ENCODE measurements at regions not wholly inside any gene's neighbourhood (a gene's known extent, or its start where the extent isn't known, plus 50 kb on each side); places are given as distances from the start of the nearest gene placed in this dataset.

DNA sequence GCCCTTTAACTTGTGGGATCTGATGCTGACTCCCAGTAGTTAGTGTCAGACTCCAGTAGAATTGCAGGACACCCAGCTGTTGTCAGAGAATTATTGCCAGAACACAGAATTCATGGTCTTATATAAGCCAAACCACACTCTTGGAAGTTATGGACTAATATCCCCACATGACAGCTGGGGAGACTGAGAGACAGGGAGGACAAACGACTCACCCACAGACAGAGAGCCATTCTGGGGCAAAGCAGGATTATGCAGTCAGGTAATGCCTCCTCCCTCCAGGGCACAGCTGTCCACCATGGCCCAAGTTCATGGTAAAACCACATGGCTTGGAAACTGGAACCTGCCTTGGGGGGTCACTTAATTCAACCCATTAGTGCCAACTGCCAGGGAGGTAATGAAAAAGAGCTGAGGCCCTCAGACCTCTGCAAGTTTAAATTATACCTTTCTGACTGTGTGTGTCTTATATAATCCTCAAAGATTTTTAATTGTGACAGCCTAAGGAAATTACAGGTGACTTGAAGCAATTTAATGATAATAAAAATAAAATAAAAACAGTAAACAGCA, 299.5 kb downstream of the BUD13 start:
- DNase-seq (ENCODE audit: low read depth in 2 of 2) = no peak

DNA sequence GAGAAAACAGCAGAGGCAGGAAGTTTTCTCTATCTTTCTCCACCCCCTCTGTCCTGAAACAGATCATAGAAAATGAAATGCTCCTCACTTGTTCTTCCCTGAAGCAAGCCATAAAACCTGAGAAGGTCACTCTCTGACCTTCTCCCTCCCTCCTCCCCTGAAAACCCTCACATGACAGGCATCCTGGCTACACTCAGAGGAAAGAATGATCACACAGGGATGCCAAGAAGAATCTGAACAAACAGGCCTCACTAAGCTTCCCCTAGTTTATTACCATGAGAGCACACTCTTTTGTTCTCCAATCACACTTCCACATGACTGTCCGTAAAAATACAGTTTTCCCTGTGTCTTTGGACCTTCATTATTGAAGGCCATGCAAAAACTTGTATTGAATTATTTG, 300.1 kb downstream of the BUD13 start:
- no peak for DNase-seq (ENCODE audit: low read depth in 2 of 2)

DNA sequence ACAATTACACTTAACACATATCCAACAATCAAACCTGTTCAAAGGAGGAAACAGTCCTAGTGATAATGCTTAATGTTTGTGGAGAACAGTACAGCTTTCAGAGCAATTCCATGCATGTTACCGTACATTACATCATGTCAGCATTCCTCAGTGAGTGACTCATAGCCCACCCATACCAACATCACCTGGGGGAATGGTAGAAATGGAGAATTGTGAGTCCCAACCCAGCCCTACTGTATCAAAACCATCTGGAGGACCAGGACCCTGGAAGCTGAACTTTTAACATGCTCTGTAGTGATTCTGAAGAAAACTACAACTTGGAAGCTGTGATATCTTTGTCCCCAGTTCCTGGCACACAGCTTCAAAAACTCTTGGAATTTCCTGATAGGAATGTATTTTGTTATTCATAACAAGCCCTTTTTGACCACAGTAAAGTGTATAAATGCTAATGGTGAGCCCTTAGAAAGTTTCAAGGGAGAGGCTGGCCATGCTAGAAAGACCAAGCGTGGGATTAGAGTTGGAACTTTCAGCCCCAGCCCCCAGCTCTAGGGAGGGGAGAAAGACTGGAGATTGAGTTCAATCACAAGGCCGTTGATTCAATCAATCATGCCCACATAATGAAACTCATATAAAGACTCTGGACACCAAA, 301.1 kb downstream of the BUD13 start:
- DNase-seq (ENCODE audit: low read depth in 2 of 2) = no peak

DNA sequence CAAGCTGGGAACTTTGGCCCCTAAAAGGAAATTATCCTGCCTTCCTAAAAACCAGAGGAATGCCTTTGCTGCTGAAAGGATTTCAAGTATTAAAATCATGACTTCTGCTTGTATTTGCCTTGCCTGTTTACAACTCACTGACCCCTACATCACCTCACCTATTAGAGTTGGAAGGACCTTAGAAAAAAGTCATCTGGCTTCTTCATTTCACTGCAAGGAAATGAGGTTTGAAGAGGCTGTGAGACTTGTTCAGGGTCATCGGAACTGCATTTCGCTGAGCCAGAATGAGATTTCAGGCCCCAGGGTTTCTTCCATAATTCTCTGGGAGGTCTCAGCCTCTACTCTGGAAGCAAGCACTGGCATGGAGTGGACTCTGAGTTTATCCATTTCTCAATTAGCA, 304.1 kb downstream of the BUD13 start:
- no peak for DNase-seq (ENCODE audit: low read depth in 2 of 2)

DNA sequence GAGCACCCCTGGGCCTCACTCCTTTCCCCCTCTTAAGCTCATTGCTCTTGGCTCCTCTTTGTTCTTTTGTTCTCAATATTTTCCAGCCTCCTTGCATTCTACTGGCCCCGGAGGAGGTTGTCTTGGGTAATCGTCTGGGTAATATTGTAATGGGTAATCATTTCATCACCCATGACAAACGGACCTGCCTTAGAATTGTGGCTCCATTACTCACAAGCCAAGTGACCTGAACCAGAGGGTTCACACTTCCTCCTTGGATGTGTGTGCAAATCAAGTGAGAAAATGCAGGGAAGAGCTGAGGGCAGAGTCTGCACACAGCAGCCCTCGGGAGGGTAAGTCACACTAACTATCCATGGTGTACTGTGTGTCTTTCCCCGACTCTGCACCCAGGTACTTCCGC, 305.0 kb downstream of the BUD13 start:
- no peak for DNase-seq (ENCODE audit: low read depth in 2 of 2)

DNA sequence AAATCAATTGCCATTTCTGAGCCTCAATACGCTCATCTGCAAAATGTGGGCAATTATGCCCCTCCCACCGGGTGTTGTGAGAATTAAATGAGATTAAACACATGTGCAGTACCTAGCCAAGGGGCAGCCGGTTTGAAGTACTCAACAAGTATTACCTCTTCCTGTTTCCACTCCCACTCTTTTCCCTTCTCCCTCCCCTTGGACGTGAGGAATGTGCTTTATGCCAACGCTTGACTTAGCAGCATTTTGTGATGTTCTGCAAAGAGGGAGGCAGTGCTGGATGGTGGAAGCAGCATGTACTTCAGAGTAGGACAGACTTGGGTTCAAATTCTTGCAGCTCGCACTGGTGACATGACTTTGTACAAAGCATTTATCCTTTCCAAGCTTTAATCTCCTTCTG, 306.0 kb downstream of the BUD13 start:
- DNase-seq (ENCODE audit: low read depth in 2 of 2) = no peak

DNA sequence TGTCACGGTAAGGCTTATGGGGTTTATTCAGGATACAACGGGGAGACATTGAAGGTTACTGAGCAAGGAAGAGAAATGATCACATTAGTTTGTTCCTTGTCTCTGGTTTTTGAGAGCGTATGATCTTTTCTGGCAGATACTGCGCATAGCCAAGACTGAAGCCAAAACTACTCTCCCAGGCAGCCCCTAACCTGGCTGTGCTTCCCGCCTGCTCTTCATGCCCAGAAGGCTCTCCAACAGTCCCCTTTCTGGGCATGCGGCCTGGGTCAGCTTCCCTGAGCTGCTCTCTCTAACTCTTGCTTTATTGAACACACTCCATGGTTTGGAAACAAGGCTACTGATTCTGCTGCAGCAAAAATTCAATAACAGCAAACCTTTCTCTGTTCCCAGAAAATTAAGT, 306.6 kb downstream of the BUD13 start:
- DNase-seq (ENCODE audit: low read depth in 2 of 2) = no peak

DNA sequence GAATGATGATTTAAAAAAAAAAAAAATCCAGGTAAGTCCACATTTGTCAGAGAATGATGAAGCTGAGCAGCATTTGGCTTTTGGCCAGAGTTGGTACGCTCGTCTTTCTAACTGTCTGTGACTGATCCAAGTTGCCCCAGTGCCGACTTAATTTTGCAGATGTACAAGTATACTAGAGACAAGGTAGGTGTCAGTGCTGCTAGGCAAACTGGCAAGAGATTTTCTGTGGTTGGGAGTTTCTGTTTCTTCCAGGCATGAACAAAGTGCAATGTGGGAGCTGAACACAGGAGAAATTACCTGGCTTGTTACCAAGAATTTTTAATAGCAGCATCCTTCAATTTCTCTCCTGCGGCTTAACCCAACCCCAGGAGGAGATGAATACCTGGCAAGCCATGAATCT, 307.7 kb downstream of the BUD13 start:
- DNase-seq (ENCODE audit: low read depth in 2 of 2) = no peak

DNA sequence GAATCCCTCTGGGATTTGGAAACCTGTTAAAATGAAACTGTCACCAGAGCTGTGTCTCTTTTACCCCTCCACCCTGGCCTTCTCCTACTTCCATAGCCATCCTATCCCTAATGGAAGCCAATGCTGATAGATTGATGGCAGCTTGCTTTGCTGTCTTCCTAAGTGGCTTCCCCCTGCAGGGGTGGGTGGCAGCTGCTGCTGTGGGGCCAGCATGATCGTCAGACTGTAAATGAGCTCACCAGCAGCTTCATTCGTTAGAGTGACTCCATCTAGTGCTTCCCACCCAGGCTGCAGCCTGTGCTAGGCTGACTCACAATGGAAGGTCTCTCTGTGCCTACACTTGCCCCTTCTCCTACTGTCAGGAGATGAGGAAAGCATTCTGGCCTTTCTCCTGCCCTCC, 311.0 kb downstream of the BUD13 start:
- no peak for DNase-seq (ENCODE audit: low read depth in 2 of 2)

DNA sequence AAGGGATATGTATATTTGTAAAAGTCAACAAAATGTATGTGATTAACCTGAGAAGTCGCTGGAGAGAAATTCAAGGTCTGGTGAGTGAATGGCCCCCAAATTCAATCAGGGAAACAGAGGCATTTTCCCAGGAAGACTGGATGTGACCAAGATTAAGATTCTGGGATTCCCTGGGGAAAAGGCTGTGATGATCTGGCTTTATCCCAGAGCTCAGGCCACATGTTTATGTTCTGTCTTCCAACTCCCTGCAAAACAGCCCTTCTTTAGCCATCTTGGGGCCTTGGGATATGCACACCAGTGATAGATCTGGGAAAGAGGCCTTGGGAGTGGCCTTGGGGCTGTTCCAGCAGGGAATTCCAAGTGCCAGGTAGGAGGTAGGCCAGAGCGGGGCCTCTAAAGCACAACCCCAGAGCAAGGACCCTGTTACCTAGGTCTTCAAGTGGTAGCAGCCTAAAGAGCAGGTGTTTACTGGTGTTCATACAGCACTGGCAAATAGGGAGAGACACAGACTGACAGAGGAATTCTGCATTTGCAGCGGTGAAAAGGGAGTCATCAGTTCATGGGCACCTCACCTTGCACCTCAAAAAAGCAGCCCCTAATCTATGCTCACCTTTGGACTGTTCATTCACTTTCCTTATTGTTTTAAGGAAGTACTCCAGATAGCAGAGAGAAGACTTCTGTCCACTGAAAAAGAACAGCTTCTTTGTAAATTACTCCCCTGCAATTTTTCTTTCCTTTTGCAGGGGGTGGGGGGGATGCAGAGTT, 312.4 kb downstream of the BUD13 start:
- DNase-seq (ENCODE audit: low read depth in 2 of 2) = no peak

DNA sequence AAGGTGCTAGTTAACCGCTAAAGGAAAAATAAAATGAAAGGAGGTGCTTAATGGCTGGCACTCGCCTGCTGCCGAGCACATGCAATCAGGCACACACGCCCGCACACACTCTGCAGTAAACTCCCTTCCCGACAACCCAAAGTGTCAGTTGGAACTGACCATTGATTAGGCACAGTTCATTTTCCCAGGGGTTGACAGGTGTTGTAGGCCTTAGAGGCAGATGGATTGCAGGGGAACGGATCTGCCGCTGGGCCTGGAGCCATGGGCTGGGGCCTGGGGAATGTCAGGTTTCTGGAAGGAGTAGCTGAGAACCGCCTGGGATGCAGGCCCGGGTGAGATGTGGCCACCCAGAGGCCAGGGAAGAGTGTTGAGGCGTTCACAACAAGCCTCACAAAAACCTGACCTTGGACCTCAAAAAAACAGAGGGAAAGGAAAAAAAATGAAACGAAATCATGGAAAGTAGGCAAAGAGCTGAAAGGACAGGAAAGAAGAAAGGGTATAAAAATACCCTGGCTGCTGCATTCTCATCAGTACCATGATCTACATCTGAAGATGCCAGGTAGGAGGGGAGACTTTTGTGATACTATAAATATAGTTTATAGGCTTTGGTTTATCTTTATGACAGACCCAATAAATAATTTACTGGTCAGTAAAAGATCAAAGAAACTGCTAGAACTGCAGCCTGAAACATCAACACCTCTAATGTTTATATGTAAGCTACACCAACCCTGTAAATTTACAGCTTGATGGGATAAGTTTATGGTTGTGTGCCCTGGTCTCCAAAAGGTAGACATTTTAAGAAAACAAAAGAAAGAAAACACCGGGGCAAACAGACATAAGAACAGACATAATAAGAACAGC, 313.4 kb downstream of the BUD13 start:
- DNase-seq (ENCODE audit: low read depth in 2 of 2) = no peak

DNA sequence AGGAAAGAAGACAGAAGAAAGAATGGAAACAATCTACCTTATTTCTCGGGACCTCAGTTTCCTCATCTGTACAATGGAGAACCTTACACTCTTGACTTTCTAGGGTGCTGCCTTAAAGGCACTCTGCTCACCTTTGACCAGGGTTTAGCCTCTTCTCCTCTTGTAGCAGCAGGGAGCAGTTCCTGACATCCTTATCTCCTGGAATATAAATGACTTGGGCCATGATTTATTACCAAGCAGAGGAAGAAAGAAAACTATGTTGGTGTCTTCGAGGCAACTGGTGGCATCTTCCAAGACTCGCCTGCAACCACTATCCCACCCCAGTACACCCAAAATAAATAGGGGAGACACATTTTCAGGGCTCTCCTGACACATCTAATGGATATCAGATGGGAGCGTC, 314.2 kb downstream of the BUD13 start:
- DNase-seq (ENCODE audit: low read depth in 2 of 2) = no peak

DNA sequence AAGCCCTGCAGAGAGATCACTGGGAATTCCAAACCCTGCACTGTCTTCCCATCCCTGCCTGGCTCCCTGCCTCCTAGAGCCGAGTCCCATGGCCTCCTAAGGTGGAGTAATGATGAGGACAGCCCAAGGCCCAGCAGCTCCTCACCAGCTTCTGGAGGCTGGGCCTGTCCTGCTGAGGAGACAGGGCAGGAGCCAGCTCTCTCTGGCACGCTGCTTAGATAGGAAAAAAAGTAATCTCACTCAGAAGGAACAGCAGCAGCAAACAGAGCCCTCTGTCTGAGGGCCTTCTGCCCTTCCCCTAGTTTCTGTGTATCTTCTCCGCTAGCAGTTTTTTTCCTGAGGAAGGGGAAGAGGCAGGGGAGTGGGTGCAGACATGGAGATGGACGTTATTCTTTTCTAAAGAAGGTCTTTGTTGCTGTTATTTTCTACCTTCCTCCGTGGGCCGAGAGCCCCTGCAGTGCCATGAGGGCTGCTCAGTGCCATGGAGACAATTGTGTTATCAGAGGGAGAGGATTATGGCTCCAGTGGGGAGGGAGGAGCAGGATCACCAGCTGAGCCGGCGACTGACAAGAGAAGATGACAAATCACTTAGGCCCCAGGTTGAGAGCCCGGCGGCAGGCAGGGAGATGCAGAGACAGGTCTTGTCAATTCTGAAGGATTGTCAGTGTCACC, 315.3 kb downstream of the BUD13 start:
- no peak for DNase-seq (ENCODE audit: low read depth in 2 of 2)

DNA sequence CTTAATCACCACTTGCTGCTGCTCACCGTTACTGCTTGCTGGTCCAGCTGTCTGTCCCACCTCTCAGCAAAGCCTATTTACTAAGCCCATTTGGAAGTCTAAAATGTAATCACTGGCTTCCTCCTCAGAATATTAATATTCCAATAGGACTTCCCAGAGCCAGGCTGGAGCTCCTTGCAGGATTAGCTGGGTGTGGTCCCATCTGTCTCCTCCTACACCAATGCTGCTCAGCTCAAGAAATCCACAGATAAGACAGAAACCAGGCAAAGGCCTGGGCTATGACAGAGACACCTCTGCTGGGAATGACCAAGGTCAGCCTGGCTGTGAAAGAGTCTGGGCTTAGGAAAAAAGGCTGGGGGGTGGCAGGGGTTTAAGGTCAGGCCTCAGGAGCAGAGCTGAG, 317.8 kb downstream of the BUD13 start:
- no peak for DNase-seq (ENCODE audit: low read depth in 2 of 2)

DNA sequence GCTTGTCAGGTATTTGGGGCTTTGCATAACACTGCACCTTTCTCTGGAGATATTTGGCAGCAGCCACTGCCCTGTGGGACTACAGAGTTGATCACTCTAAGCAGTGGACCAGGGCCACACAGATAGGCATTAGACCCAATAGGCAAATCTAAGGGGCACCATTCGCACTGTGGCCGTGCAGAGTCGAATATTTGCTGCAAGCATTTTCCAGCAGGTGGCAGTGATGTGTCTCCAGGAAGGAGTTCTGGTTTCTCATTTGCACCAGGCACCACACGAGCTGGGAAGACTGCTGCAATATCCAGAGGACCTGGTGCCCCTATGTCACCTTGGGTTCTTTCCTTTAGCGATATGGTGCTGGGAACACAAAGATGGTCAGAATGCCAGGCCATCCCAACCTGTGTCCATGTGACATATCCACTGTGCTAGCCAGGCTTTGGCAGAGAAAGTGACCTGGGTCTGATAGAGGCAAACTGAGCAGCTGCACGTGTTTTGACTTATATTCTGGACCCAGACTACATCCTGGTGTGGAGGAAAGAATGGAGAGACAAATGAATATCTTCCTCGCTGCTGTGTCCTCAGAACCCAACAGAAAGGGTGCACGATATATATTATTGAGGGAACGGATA, 318.7 kb downstream of the BUD13 start:
- no peak for DNase-seq (ENCODE audit: low read depth in 2 of 2)

DNA sequence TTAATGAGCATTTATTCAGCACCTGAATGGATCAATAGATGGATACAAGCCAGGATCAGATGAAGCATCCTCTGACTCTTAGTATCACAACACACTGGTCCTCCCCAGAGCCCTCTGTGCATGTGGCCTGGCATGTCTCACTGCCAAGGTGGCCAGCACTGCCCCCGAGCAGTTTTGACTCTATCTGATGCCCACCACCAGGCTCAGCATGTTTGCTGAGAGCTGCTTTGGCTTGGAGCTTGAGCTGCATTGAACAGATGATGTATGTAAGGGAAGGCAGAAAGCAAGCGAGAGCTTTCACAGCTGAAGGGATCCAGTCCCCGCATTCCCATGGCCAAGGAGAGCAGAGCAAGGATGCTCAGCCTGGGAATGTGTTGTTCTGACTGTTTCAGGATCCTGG, 320.3 kb downstream of the BUD13 start:
- no peak for DNase-seq (ENCODE audit: low read depth in 2 of 2)

DNA sequence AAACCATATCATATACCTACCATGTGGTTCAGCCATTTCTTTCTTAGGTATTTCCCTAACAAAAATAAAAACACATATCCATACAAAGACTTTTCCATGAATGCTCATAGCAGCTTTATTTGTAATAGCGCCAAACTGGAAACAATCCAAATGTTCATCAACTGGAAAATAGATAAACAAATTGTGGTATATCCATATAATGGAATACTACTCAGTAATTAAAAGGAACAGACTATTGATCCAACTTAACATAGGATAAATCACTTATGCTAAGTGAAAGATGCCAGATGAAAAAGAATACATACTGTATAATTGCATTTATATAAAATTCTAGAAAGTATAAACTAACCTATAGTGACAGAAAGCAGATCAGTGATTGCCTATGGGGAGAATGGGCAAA, 323.3 kb downstream of the BUD13 start:
- no peak for DNase-seq (ENCODE audit: low read depth in 2 of 2)

DNA sequence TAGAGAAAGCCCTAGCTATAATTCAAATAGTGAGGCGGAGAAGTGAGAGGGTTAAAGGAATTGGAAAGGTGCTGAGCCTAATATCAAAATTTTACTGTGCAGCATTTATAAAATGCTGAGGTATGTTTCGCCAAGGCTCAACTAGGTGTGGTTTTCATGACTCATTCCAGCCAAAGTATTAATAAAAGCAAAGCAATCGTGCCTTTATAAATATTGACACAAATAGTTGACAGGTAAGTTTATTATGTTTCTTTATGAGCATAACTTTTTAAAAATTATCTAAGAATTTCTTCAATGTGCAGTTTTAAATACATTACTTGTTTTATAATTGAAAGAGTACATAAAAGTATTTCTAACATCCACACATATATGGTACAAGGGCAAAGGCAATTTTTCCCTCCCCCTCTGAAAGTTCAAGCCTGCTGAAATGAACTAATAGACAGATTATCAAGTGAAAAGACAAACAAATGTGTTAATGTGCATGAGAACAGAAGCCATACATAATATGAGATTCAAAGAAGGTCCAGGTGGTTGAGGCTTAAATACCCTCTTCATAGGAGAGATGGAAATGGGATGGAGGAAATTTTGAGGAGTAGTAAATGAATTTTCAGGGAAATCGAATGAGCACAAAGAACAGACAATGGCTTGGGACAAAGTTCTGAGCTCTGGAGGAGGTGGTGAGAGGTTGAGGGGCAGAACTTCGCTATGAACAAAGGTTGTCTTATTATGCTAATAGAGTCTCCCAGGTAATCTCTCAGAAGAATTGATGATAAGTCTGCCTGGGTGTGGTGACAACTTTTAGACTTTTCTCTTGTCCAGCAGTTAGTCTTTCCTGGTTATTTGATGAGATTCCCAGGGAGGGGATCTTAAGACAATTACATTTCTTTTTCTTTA, 326.5 kb downstream of the BUD13 start:
- no peak for DNase-seq (ENCODE audit: low read depth in 2 of 2)

DNA sequence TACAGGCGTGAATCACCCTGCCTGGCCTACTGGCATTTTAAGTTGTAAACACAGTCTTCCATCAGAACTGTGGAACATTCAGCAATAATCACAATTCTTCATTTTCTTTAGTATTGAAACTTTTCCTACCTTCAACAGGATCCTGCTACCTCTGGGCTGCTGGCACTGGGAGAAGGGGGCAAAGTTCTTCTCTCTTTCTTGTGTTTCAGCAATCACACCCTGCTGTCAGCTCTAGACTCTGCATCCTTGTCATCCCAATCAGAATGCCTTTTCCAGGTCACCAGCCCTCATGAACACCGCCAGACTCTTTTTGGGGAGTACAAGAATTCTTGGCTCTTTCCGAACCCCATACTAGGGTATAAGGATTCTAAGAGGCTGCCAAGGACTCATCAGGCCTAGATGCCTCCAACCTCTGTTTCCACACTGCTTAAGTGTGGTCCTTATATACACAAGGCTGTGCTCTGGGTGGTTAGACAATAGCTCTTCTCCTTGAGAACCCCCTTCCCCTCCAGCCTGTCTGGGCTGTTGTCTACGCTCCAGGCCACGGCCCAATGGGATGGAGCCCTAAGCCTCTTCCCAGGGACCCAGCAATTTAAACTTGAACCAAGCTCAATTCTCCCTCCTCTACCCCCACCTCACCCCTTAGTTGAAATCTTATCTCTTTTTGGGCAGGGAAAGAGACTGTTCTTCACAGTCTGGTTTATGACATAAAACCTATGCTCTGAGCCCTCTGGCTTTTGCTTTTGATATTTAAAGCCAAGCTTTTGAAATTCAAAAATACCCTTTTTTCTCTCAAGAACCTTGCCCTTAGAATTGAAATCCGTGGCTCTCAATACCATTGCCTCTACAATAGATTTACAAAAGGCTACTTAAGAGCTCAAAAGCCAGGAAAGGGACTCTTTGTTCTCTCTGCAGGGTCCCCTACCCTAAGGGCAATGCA, 327.4 kb downstream of the BUD13 start:
- DNase-seq (ENCODE audit: low read depth in 2 of 2) = no peak

Measured in stimulated activated CD4-positive, alpha-beta T cell treated with anti-CD3 and anti-CD28 coated beads, Interleukin-1b, Interleukin-23, amount 100 ng/mL, for 4 hours (primary cell).